ENCODE measurements at regions not wholly inside any gene's neighbourhood (a gene's known extent, or its start where the extent isn't known, plus 50 kb on each side); places are given as distances from the start of the nearest gene placed in this dataset.
"Not testable (repeated sequence)": the region's sequence is repeated elsewhere in the genome, so short reads cannot be mapped to it uniquely, and the experiment has no call there.

GRCh38 chr21:15283138-15283537 is 218.3 kb upstream of the NRIP1 start:
- TF ChIP-seq TAF1 (IDR thresholded peaks at IDR 0.05; ENCODE audit: borderline replicate concordance, low read depth, low read length) (no peak), POLR2A (IDR thresholded peaks at IDR 0.05; ENCODE audit: low read depth, low read length) (no peak), POLR2AphosphoS5 (IDR thresholded peaks at IDR 0.05; ENCODE audit: low read depth, low read length) (no peak)
- no peak for DNase-seq (ENCODE audit: insufficient read length)
- no peak for FAIRE-seq

- TF ChIP-seq POLR2A (IDR thresholded peaks at IDR 0.05; ENCODE audit: low read depth, low read length) (no peak), POLR2AphosphoS5 (IDR thresholded peaks at IDR 0.05; ENCODE audit: low read depth, low read length) (no peak)
- DNase-seq (ENCODE audit: insufficient read length) (no peak), FAIRE-seq (no peak)
These were observed 219.0 kb upstream of the NRIP1 start for GRCh38 chr21:15283789-15284188.

GRCh38 chr21:15285556-15285955 is 220.8 kb upstream of the NRIP1 start:
- TF ChIP-seq POLR2AphosphoS5 (IDR thresholded peaks at IDR 0.05; ENCODE audit: low read depth, low read length) (no peak), POLR2A (IDR thresholded peaks at IDR 0.05; ENCODE audit: low read depth, low read length) (no peak), TAF1 (IDR thresholded peaks at IDR 0.05; ENCODE audit: borderline replicate concordance, low read depth, low read length) (no peak)
- FAIRE-seq (no peak), DNase-seq (ENCODE audit: insufficient read length) (no peak)

- FAIRE-seq (no peak), DNase-seq (ENCODE audit: insufficient read length) (no peak)
- TF ChIP-seq TAF1 (IDR thresholded peaks at IDR 0.05; ENCODE audit: borderline replicate concordance, low read depth, low read length) (no peak), POLR2A (IDR thresholded peaks at IDR 0.05; ENCODE audit: low read depth, low read length) (no peak), POLR2AphosphoS5 (IDR thresholded peaks at IDR 0.05; ENCODE audit: low read depth, low read length) (no peak)
These were observed 224.4 kb upstream of the NRIP1 start for GRCh38 chr21:15289246-15289645.

- DNase-seq (ENCODE audit: insufficient read length) (no peak), FAIRE-seq (no peak)
- TF ChIP-seq TAF1 (IDR thresholded peaks at IDR 0.05; ENCODE audit: borderline replicate concordance, low read depth, low read length) (no peak), POLR2AphosphoS5 (IDR thresholded peaks at IDR 0.05; ENCODE audit: low read depth, low read length) (no peak), POLR2A (IDR thresholded peaks at IDR 0.05; ENCODE audit: low read depth, low read length) (no peak)
These were observed 225.4 kb upstream of the NRIP1 start for GRCh38 chr21:15289896-15290841.

GRCh38 chr21:15291621-15292266 is 226.9 kb upstream of the NRIP1 start:
- no peak for DNase-seq (ENCODE audit: insufficient read length)
- no peak for FAIRE-seq
- TF ChIP-seq POLR2AphosphoS5 (IDR thresholded peaks at IDR 0.05; ENCODE audit: low read depth, low read length), result no peak
- TF ChIP-seq TAF1 (IDR thresholded peaks at IDR 0.05; ENCODE audit: borderline replicate concordance, low read depth, low read length), result no peak
- TF ChIP-seq POLR2A (IDR thresholded peaks at IDR 0.05; ENCODE audit: low read depth, low read length), result no peak

DNA sequence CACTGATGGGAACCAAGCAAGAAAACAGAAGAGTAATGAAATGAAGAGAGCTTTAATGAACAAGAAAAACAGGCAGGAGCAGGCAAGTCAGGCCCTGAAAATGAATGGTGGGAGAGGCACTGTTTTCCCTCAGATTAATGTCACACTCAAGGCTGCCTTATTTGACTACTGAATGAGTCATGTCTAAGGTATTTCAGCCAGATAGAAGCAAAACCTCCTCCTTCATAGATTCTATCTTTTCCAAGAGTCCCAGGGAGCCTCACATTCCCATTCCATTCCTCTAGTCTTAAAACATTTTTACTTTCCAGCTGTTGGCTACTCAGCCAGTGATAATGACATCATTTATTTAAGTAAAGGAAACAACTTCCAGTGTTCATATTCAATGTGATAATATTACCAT is 228.4 kb upstream of the NRIP1 start:
- DNase-seq (ENCODE audit: insufficient read length), result no peak
- no peak for FAIRE-seq
- TF ChIP-seq POLR2A (IDR thresholded peaks at IDR 0.05; ENCODE audit: low read depth, low read length), result no peak
- TF ChIP-seq POLR2AphosphoS5 (IDR thresholded peaks at IDR 0.05; ENCODE audit: low read depth, low read length), result no peak

GRCh38 chr21:15295875-15296274 is 231.1 kb upstream of the NRIP1 start:
- FAIRE-seq, result no peak
- TF ChIP-seq POLR2A (IDR thresholded peaks at IDR 0.05; ENCODE audit: low read depth, low read length), result no peak
- no peak for TF ChIP-seq TAF1 (IDR thresholded peaks at IDR 0.05; ENCODE audit: borderline replicate concordance, low read depth, low read length)
- no peak for TF ChIP-seq POLR2AphosphoS5 (IDR thresholded peaks at IDR 0.05; ENCODE audit: low read depth, low read length)
- no peak for DNase-seq (ENCODE audit: insufficient read length)

- no peak for TF ChIP-seq TAF1 (IDR thresholded peaks at IDR 0.05; ENCODE audit: borderline replicate concordance, low read depth, low read length)
- TF ChIP-seq POLR2AphosphoS5 (IDR thresholded peaks at IDR 0.05; ENCODE audit: low read depth, low read length), result no peak
- TF ChIP-seq POLR2A (IDR thresholded peaks at IDR 0.05; ENCODE audit: low read depth, low read length), result no peak
- FAIRE-seq (no peak), DNase-seq (ENCODE audit: insufficient read length) (no peak)
These were observed 233.0 kb upstream of the NRIP1 start for GRCh38 chr21:15297824-15298223.

GRCh38 chr21:15298306-15298705 is 233.5 kb upstream of the NRIP1 start:
- FAIRE-seq (no peak), DNase-seq (ENCODE audit: insufficient read length) (no peak)
- no peak for TF ChIP-seq POLR2A (IDR thresholded peaks at IDR 0.05; ENCODE audit: low read depth, low read length)
- no peak for TF ChIP-seq POLR2AphosphoS5 (IDR thresholded peaks at IDR 0.05; ENCODE audit: low read depth, low read length)
- no peak for TF ChIP-seq TAF1 (IDR thresholded peaks at IDR 0.05; ENCODE audit: borderline replicate concordance, low read depth, low read length)

DNA sequence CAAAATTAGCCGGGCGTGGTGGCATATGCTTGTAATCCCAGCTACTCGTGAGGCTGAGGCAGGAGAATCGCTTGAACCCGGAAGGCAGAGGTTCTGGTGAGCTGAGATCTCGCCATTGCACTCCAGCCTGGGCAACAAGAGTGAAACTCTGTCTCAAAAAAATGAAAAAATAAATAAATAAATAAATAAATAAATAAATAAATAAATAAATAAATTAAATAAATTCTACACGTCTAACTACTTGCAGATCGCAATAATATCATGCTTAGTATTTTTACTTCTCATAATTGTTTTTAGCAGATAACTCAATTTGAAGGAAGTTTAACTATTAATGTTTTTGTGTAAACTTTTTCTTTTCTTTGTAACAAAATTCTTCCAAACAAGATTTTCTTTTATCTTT is 234.0 kb upstream of the NRIP1 start:
- FAIRE-seq; DNase-seq (ENCODE audit: insufficient read length): not testable (repeated sequence)

- TF ChIP-seq TAF1 (IDR thresholded peaks at IDR 0.05; ENCODE audit: borderline replicate concordance, low read depth, low read length), result no peak
- no peak for TF ChIP-seq POLR2AphosphoS5 (IDR thresholded peaks at IDR 0.05; ENCODE audit: low read depth, low read length)
- TF ChIP-seq POLR2A (IDR thresholded peaks at IDR 0.05; ENCODE audit: low read depth, low read length), result no peak
- DNase-seq (ENCODE audit: insufficient read length) (no peak), FAIRE-seq (no peak)
These were observed 235.3 kb upstream of the NRIP1 start for GRCh38 chr21:15300131-15300530.

All from GM12892 (cell line).